HFFc6 (cell line): ENCODE measurements at regions not wholly inside any gene's neighbourhood (a gene's known extent, or its start where the extent isn't known, plus 50 kb on each side); places are given as distances from the start of the nearest gene placed in this dataset.
"Not testable (repeated sequence)": the region's sequence is repeated elsewhere in the genome, so short reads cannot be mapped to it uniquely, and the experiment has no call there.

Source experiments
- DNase-seq: peaks from one replicate; pipeline ENCODE4 v3.0.0-alpha.2; 2018
- H3K27ac Mint-ChIP-seq: 2 replicates; pipeline ENCODE4 v1.8.0; 2020; ENCODE audit warnings: mild to moderate bottlenecking, mixed read lengths
- H3K27me3 Mint-ChIP-seq: 2 replicates; pipeline ENCODE4 v1.8.0; 2021; ENCODE audit warnings: mild to moderate bottlenecking, moderate library complexity, mixed read lengths; ENCODE audit not compliant: insufficient read depth
- H3K36me3 Mint-ChIP-seq: 2 replicates; pipeline ENCODE4 v1.8.0; 2021; ENCODE audit warnings: low read depth, mixed read lengths
- H3K4me1 Mint-ChIP-seq: 2 replicates; pipeline ENCODE4 v1.8.0; 2020; ENCODE audit warnings: low read depth, mixed read lengths
- H3K4me3 Mint-ChIP-seq: 2 replicates; pipeline ENCODE4 v1.8.0; 2020; ENCODE audit warnings: mild to moderate bottlenecking, moderate library complexity, mixed read lengths
- H3K9me3 Mint-ChIP-seq: 2 replicates; pipeline ENCODE4 v1.8.0; 2020; ENCODE audit warnings: mild to moderate bottlenecking, mixed read lengths
- TF ChIP-seq, protein P1 (sequence below): fragments of 200-600 bp; sonication (generic); IDR thresholded peaks from 2 replicates; pipeline ENCODE4 v1.5.0; 2021; ENCODE audit warnings: antibody characterized with exemption, mild to moderate bottlenecking

DNA sequence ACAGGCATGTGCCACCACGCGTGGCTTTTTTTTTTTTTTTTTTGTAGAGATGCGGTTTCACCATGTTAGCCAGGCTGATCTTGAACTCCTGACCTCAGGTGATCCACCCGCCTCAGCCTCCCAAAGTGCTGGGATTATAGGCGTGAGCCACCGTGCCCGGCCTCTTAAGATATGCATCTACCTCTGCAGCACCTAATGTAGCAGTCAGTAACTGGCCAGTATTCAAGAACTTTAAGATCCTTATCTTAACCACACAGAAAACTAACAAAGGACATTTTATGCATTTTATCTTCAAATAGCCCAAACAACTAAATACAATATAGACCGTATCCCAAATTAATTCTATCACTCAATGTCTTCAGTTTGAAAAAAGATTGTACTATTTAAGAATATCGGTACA lies 618.7 kb downstream of the TLE1 start:
- Mint-ChIP-seq H3K27ac (no peak overlapping the region), H3K36me3 (no peaks in the 10 kb centered on the region), H3K4me1 (no peaks in the 10 kb centered on the region), H3K4me3 (no peak overlapping the region), H3K9me3 (peaks cover 6% of the 10 kb centered on the region), H3K27me3 (no peaks in the 10 kb centered on the region)
- no peak for DNase-seq
- TF ChIP-seq, protein P1, sequence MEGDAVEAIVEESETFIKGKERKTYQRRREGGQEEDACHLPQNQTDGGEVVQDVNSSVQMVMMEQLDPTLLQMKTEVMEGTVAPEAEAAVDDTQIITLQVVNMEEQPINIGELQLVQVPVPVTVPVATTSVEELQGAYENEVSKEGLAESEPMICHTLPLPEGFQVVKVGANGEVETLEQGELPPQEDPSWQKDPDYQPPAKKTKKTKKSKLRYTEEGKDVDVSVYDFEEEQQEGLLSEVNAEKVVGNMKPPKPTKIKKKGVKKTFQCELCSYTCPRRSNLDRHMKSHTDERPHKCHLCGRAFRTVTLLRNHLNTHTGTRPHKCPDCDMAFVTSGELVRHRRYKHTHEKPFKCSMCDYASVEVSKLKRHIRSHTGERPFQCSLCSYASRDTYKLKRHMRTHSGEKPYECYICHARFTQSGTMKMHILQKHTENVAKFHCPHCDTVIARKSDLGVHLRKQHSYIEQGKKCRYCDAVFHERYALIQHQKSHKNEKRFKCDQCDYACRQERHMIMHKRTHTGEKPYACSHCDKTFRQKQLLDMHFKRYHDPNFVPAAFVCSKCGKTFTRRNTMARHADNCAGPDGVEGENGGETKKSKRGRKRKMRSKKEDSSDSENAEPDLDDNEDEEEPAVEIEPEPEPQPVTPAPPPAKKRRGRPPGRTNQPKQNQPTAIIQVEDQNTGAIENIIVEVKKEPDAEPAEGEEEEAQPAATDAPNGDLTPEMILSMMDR = no peak

- no peaks in the 10 kb centered on the region for H3K27me3 Mint-ChIP-seq
- H3K27ac Mint-ChIP-seq = no peak overlapping the region
- DNase-seq = no peak
- no peaks in the 10 kb centered on the region for H3K4me1 Mint-ChIP-seq
- TF ChIP-seq, protein P1 = no peak
- peaks cover 6% of the 10 kb centered on the region for H3K9me3 Mint-ChIP-seq
- no peaks in the 10 kb centered on the region for H3K36me3 Mint-ChIP-seq
- no peak overlapping the region for H3K4me3 Mint-ChIP-seq
Observed at GRCh38 chr9:81069923-81070322, 619.4 kb downstream of the TLE1 start.

- Mint-ChIP-seq H3K9me3 (peaks cover 6% of the 10 kb centered on the region), H3K36me3 (no peaks in the 10 kb centered on the region), H3K27me3 (no peaks in the 10 kb centered on the region), H3K4me3 (no peak overlapping the region), H3K27ac (no peak overlapping the region), H3K4me1 (no peaks in the 10 kb centered on the region)
- TF ChIP-seq, protein P1 = no peak
- DNase-seq = no peak
Observed at GRCh38 chr9:81069038-81069795, 620.1 kb downstream of the TLE1 start.

GRCh38 chr9:81062995-81063394 lies 626.4 kb downstream of the TLE1 start:
- not testable (repeated sequence) for H3K4me1 Mint-ChIP-seq, DNase-seq, H3K27ac Mint-ChIP-seq, H3K27me3 Mint-ChIP-seq, H3K4me3 Mint-ChIP-seq, H3K36me3 Mint-ChIP-seq
- peaks cover 15% of the 10 kb centered on the region for H3K9me3 Mint-ChIP-seq

GRCh38 chr9:81058782-81059181 lies 630.6 kb downstream of the TLE1 start:
- no peaks in the 10 kb centered on the region for H3K4me1 Mint-ChIP-seq
- H3K27me3 Mint-ChIP-seq = no peaks in the 10 kb centered on the region
- DNase-seq = no peak
- H3K9me3 Mint-ChIP-seq = peaks cover 9% of the 10 kb centered on the region
- peaks cover 7% of the 10 kb centered on the region for H3K36me3 Mint-ChIP-seq
- H3K4me3 Mint-ChIP-seq = no peak overlapping the region
- H3K27ac Mint-ChIP-seq = no peak overlapping the region
- TF ChIP-seq, protein P1 = no peak

- no peaks in the 10 kb centered on the region for H3K27me3 Mint-ChIP-seq
- DNase-seq = no peak
- no peaks in the 10 kb centered on the region for H3K4me1 Mint-ChIP-seq
- H3K4me3 Mint-ChIP-seq = no peak overlapping the region
- no peaks in the 10 kb centered on the region for H3K36me3 Mint-ChIP-seq
- H3K9me3 Mint-ChIP-seq = no peaks in the 10 kb centered on the region
- TF ChIP-seq, protein P1 = no peak
- H3K27ac Mint-ChIP-seq = no peak overlapping the region
Observed at GRCh38 chr9:81053298-81054025, 635.9 kb downstream of the TLE1 start.
